OCI-LY1 (cell line): ENCODE measurements at regions not wholly inside any gene's neighbourhood (a gene's known extent, or its start where the extent isn't known, plus 50 kb on each side); places are given as distances from the start of the nearest gene placed in this dataset.

ENCODE experiments used
- H2AFZ ChIP-seq: fragments of 200-600 bp; sonication (generic), shearing (Covaris generic); 2 replicates; pipeline ENCODE4 v1.6.0; 2014; ENCODE audit warnings: antibody characterized with exemption, mild to moderate bottlenecking, low read length
- H3F3A ChIP-seq: fragments of 200-600 bp; sonication (generic), shearing (Covaris generic); 2 replicates; pipeline ENCODE4 v1.6.0; 2014; ENCODE audit warnings: mild to moderate bottlenecking, antibody characterized with exemption, low read length, moderate library complexity; ENCODE audit not compliant: insufficient read depth
- H3K27ac ChIP-seq: fragments of 200-600 bp; sonication (generic); 2 replicates; pipeline ENCODE4 v1.5.1; 2014; ENCODE audit warnings: low read length, mixed run types, mild to moderate bottlenecking, low read depth; ENCODE audit not compliant: poor library complexity, severe bottlenecking
- H3K27me3 ChIP-seq: fragments of 200-600 bp; sonication (generic); 2 replicates; pipeline ENCODE4 v1.6.0; 2014; ENCODE audit warnings: antibody characterized with exemption, mild to moderate bottlenecking, low read length, moderate library complexity; ENCODE audit not compliant: insufficient read depth
- H3K36me3 ChIP-seq: fragments of 200-600 bp; sonication (generic); 2 replicates; pipeline ENCODE4 v1.6.1; 2014; ENCODE audit warnings: mild to moderate bottlenecking, antibody characterized with exemption, low read length, moderate library complexity, mixed read lengths; ENCODE audit not compliant: insufficient read depth
- H3K4me1 ChIP-seq: fragments of 200-600 bp; sonication (generic); 2 replicates; pipeline ENCODE4 v1.5.1; 2014; ENCODE audit warnings: mild to moderate bottlenecking, low read length, moderate library complexity; ENCODE audit not compliant: insufficient read depth, severe bottlenecking
- H3K4me2 ChIP-seq: fragments of 200-600 bp; sonication (generic), shearing (Covaris generic); 2 replicates; pipeline ENCODE4 v1.6.1; 2014; ENCODE audit warnings: low read length
- H3K4me3 ChIP-seq: fragments of 200-600 bp; sonication (generic); 2 replicates; pipeline ENCODE4 v1.5.1; 2014; ENCODE audit warnings: low read length, low read depth, mild to moderate bottlenecking, mixed read lengths; ENCODE audit not compliant: poor library complexity, severe bottlenecking
- H3K79me2 ChIP-seq: fragments of 200-600 bp; shearing (Covaris generic); 2 replicates; pipeline ENCODE4 v1.6.1; 2016; ENCODE audit warnings: mixed run types, low read length, mixed read lengths; ENCODE audit not compliant: insufficient read depth
- H3K9ac ChIP-seq: fragments of 200-600 bp; sonication (generic), shearing (Covaris generic); 2 replicates; pipeline ENCODE4 v1.6.1; 2014; ENCODE audit warnings: mild to moderate bottlenecking, low read length, mixed read lengths
- H3K9me2 ChIP-seq: fragments of 200-600 bp; sonication (generic), shearing (Covaris generic); 2 replicates; pipeline ENCODE4 v1.6.1; 2014; ENCODE audit warnings: low read depth, mild to moderate bottlenecking, low read length, mixed read lengths
- H3K9me3 ChIP-seq: fragments of 200-600 bp; shearing (Covaris generic); 2 replicates; pipeline ENCODE4 v1.6.1; 2014; ENCODE audit warnings: low read length, mixed read lengths
- H4K20me1 ChIP-seq: fragments of 200-600 bp; sonication (generic), shearing (Covaris generic); 2 replicates; pipeline ENCODE4 v1.6.0; 2016; ENCODE audit warnings: mild to moderate bottlenecking, low read length; ENCODE audit not compliant: insufficient read depth
- EZH2 ChIP-seq: fragments of 200-600 bp; sonication (generic), shearing (Covaris generic); IDR thresholded peaks from 2 replicates; pipeline ENCODE4 v1.8.0; 2017; ENCODE audit warnings: borderline replicate concordance, mixed run types, mild to moderate bottlenecking, antibody characterized with exemption, low read length, moderate library complexity, mixed read lengths
- TF ChIP-seq, protein P1 (sequence below): fragments of 200-600 bp; sonication (generic), shearing (Covaris generic); IDR thresholded peaks from 2 replicates; pipeline ENCODE4 v1.5.1; 2017; ENCODE audit warnings: mild to moderate bottlenecking, antibody characterized with exemption, low read length, moderate library complexity, mixed read lengths

GRCh38 chrX:40331353-40331752, 233.6 kb upstream of the BCOR start:
- TF ChIP-seq EZH2 = no peak
- TF ChIP-seq, protein P1, sequence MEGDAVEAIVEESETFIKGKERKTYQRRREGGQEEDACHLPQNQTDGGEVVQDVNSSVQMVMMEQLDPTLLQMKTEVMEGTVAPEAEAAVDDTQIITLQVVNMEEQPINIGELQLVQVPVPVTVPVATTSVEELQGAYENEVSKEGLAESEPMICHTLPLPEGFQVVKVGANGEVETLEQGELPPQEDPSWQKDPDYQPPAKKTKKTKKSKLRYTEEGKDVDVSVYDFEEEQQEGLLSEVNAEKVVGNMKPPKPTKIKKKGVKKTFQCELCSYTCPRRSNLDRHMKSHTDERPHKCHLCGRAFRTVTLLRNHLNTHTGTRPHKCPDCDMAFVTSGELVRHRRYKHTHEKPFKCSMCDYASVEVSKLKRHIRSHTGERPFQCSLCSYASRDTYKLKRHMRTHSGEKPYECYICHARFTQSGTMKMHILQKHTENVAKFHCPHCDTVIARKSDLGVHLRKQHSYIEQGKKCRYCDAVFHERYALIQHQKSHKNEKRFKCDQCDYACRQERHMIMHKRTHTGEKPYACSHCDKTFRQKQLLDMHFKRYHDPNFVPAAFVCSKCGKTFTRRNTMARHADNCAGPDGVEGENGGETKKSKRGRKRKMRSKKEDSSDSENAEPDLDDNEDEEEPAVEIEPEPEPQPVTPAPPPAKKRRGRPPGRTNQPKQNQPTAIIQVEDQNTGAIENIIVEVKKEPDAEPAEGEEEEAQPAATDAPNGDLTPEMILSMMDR = no peak
- no peak overlapping the region for H3K9ac ChIP-seq
- H4K20me1 ChIP-seq = no peaks in the 10 kb centered on the region

GRCh38 chrX:40329616-40330015, 231.9 kb upstream of the BCOR start:
- H3K4me3 ChIP-seq = no peak overlapping the region
- H3K9me3 ChIP-seq = no peaks in the 10 kb centered on the region
- TF ChIP-seq, protein P1 = no peak
- no peak for TF ChIP-seq EZH2
- no peaks in the 10 kb centered on the region for H3K9me2 ChIP-seq
- no peaks in the 10 kb centered on the region for H3K4me1 ChIP-seq
- no peak overlapping the region for H3K27ac ChIP-seq
- no peaks in the 10 kb centered on the region for H3K36me3 ChIP-seq
- H3K4me2 ChIP-seq = no peak overlapping the region
- no peaks in the 10 kb centered on the region for H4K20me1 ChIP-seq
- no peaks in the 10 kb centered on the region for H3K79me2 ChIP-seq
- H3F3A ChIP-seq = no peaks in the 10 kb centered on the region
- H3K27me3 ChIP-seq = no peaks in the 10 kb centered on the region
- H3K9ac ChIP-seq = no peak overlapping the region
- H2AFZ ChIP-seq = no peak overlapping the region

More at GRCh38 chrX:40331353-40331752, 233.6 kb upstream of the BCOR start:
- Histone ChIP-seq H3K4me1 (no peaks in the 10 kb centered on the region), H3K79me2 (no peaks in the 10 kb centered on the region), H3K36me3 (no peaks in the 10 kb centered on the region), H3K4me3 (no peak overlapping the region), H3K27ac (no peak overlapping the region), H3K4me2 (no peak overlapping the region), H3K27me3 (no peaks in the 10 kb centered on the region), H3K9me3 (no peaks in the 10 kb centered on the region), H2AFZ (no peak overlapping the region), H3F3A (no peaks in the 10 kb centered on the region), H3K9me2 (no peaks in the 10 kb centered on the region)

DNA sequence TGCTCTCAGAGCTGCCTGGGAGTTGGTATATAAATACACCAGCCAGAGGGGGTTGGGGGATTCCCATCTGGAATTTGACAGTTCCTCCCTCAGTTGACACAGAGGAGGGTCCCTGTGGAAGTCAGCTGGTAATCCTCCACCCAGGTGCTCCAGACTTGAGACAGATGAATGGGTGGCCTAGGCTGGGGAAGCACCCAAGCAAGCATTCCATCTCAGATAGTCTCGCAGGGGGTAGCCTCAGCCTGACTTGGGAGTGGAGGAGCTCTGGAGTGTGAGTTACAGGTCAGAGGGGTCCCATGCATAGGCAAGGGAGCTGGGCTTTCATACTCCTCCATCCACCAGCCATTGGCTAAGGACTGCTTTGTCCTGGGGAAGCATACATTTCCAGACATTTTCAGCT, 229.3 kb upstream of the BCOR start:
- H3K36me3 ChIP-seq = no peaks in the 10 kb centered on the region
- H3K4me1 ChIP-seq = no peaks in the 10 kb centered on the region
- no peaks in the 10 kb centered on the region for H3K79me2 ChIP-seq
- H2AFZ ChIP-seq = no peak overlapping the region
- no peak overlapping the region for H3K4me2 ChIP-seq
- no peaks in the 10 kb centered on the region for H3K27me3 ChIP-seq
- H3K9me3 ChIP-seq = no peaks in the 10 kb centered on the region
- H3K9me2 ChIP-seq = no peaks in the 10 kb centered on the region
- H3F3A ChIP-seq = no peaks in the 10 kb centered on the region
- H3K4me3 ChIP-seq = no peak overlapping the region
- H4K20me1 ChIP-seq = no peaks in the 10 kb centered on the region
- no peak overlapping the region for H3K27ac ChIP-seq
- TF ChIP-seq EZH2 = no peak
- TF ChIP-seq, protein P1 = no peak
- H3K9ac ChIP-seq = no peak overlapping the region
